Anterior cingulate cortex (tissue), 58 donors: ENCODE measurements at regions not wholly inside any gene's neighbourhood (a gene's known extent, or its start where the extent isn't known, plus 50 kb on each side); places are given as distances from the start of the nearest gene placed in this dataset.
A peak's percentile ranks its signal among the peaks of the same experiment; 100 is the strongest.

Source experiments
- DNase-seq, 58 donors: peaks; one replicate each; lab custom pipeline; 2025; lab: John Stamatoyannopoulos, UW

GRCh38 chr3:101172516-101172915, 147.9 kb downstream of the IMPG2 start:
- no peak for DNase-seq

- no peak for DNase-seq
Measured at GRCh38 chr3:101171681-101172191, 148.6 kb downstream of the IMPG2 start.

GRCh38 chr3:101170806-101171558, 149.4 kb downstream of the IMPG2 start:
- DNase-seq = no peak

- no peak for DNase-seq
Measured at GRCh38 chr3:101170062-101170771, 150.2 kb downstream of the IMPG2 start.

- DNase-seq = no peak
Measured at GRCh38 chr3:101169516-101169915, 150.9 kb downstream of the IMPG2 start.

GRCh38 chr3:101167376-101167775, 153.0 kb downstream of the IMPG2 start:
- no peak for DNase-seq

- no peak for DNase-seq
Measured at GRCh38 chr3:101166150-101166549, 154.2 kb downstream of the IMPG2 start.

- no peak for DNase-seq
Measured at GRCh38 chr3:101163554-101163953, 156.8 kb downstream of the IMPG2 start.

GRCh38 chr3:101159478-101159877, 160.9 kb downstream of the IMPG2 start:
- DNase-seq = no peak

GRCh38 chr3:101158374-101158773, 162.0 kb downstream of the IMPG2 start:
- no peak for DNase-seq

- DNase-seq = no peak
Measured at GRCh38 chr3:101156787-101157345, 163.5 kb downstream of the IMPG2 start.

- DNase-seq = peak in 1 of 58 donors; percentile 6
Measured at GRCh38 chr3:101155825-101156224, 162.6 kb upstream of the ABI3BP start.

GRCh38 chr3:101154401-101154800, 161.2 kb upstream of the ABI3BP start:
- no peak for DNase-seq

- DNase-seq = no peak
Measured at GRCh38 chr3:101151286-101151913, 158.2 kb upstream of the ABI3BP start.

- DNase-seq = no peak
Measured at GRCh38 chr3:101150504-101150903, 157.3 kb upstream of the ABI3BP start.

GRCh38 chr3:101149707-101150106, 156.5 kb upstream of the ABI3BP start:
- no peak for DNase-seq

GRCh38 chr3:101149251-101149650, 156.0 kb upstream of the ABI3BP start:
- DNase-seq = no peak

- no peak for DNase-seq
Measured at GRCh38 chr3:101148001-101148400, 154.8 kb upstream of the ABI3BP start.

- no peak for DNase-seq
Measured at GRCh38 chr3:101146946-101147345, 153.7 kb upstream of the ABI3BP start.

GRCh38 chr3:101144105-101144504, 150.9 kb upstream of the ABI3BP start:
- no peak for DNase-seq

- DNase-seq = peak in 19 of 58 donors; percentile 2 to 69 (median 11)
Measured at GRCh38 chr3:101143012-101143411, 149.8 kb upstream of the ABI3BP start.
